CD14-positive monocyte (primary cell): ENCODE measurements at regions not wholly inside any gene's neighbourhood (a gene's known extent, or its start where the extent isn't known, plus 50 kb on each side); places are given as distances from the start of the nearest gene placed in this dataset.

Source experiments
- DNase-seq, 3 donors: peaks; one replicate each; pipeline ENCODE4 v3.0.0-alpha.2; 2011 to 2022
- H2AFZ ChIP-seq: 2 replicates; pipeline ENCODE4 v1.6.0; 2012; ENCODE audit warnings: mild to moderate bottlenecking, low read depth, low read length, inconsistent platforms; ENCODE audit not compliant: insufficient read depth, poor library complexity, severe bottlenecking
- H3K27ac ChIP-seq, 2 donors: 1 replicate in 1 of 2; 2 replicates in 1 of 2; pipeline ENCODE4 v1.5.1; 2012 to 2013; ENCODE audit warnings: low read length in 2 of 2, control low read depth in 1 of 2, inconsistent platforms in 1 of 2, low read depth in 1 of 2, mild to moderate bottlenecking in 1 of 2
- H3K27me3 ChIP-seq, 2 donors: one replicate each; pipeline versions ENCODE4 v1.6.0 to v1.6.1; 2011 to 2013; ENCODE audit warnings: low read length in 2 of 2; ENCODE audit not compliant: control insufficient read depth in 2 of 2, insufficient read depth in 2 of 2
- H3K36me3 ChIP-seq, 2 donors: replicated peaks in 1 of 2; 1 replicate in 1 of 2; 2 replicates in 1 of 2; pipeline versions ENCODE4 v1.5.1 to v1.6.1; 2012 to 2013; ENCODE audit warnings: low read length in 2 of 2, control low read depth in 1 of 2, inconsistent platforms in 1 of 2, mild to moderate bottlenecking in 1 of 2; ENCODE audit not compliant: insufficient read depth in 2 of 2, control insufficient read depth in 1 of 2
- H3K4me1 ChIP-seq, 2 donors: 1 replicate in 1 of 2; 2 replicates in 1 of 2; pipeline versions ENCODE4 v1.5.1 to v1.6.1; 2012 to 2013; ENCODE audit warnings: low read length in 2 of 2, control low read depth in 1 of 2, inconsistent platforms in 1 of 2, mild to moderate bottlenecking in 1 of 2, moderate library complexity in 1 of 2; ENCODE audit not compliant: insufficient read depth in 2 of 2, control insufficient read depth in 1 of 2
- H3K4me2 ChIP-seq: replicated peaks from 2 replicates; pipeline ENCODE3; 2012; ENCODE audit warnings: low read length, moderate library complexity, mild to moderate bottlenecking; ENCODE audit not compliant: poor library complexity, severe bottlenecking; ENCODE audit errors: extremely low read depth
- H3K4me3 ChIP-seq, 3 experiments: fragments of 200-600 bp in 1 of 3; sonication (generic) in 1 of 3; replicated peaks in 1 of 3; 1 replicate in 2 of 3; 2 replicates in 1 of 3; pipeline ENCODE4 v1.5.1; 2011 to 2013; ENCODE audit warnings: low read length in 3 of 3, mild to moderate bottlenecking in 3 of 3, control low read depth in 2 of 3, low read depth in 2 of 3, inconsistent platforms in 1 of 3, moderate library complexity in 1 of 3
- H3K79me2 ChIP-seq: 2 replicates; pipeline ENCODE4 v1.6.0; 2012; ENCODE audit warnings: mild to moderate bottlenecking, control low read depth, inconsistent platforms, low read length, moderate library complexity; ENCODE audit not compliant: insufficient read depth
- H3K9ac ChIP-seq: 2 replicates; pipeline ENCODE4 v1.6.0; 2017; ENCODE audit warnings: low read length, mild to moderate bottlenecking; ENCODE audit not compliant: insufficient read depth, poor library complexity, severe bottlenecking
- H3K9me3 ChIP-seq, 2 donors: replicated peaks in 1 of 2; 1 replicate in 1 of 2; 2 replicates in 1 of 2; pipeline versions ENCODE4 v1.5.1 to v1.6.1; 2012 to 2013; ENCODE audit warnings: low read length in 2 of 2, control low read depth in 1 of 2; ENCODE audit not compliant: control insufficient read depth in 1 of 2, insufficient read depth in 1 of 2
- H4K20me1 ChIP-seq: 2 replicates; pipeline ENCODE4 v1.6.0; 2012; ENCODE audit warnings: mild to moderate bottlenecking, low read length, control low read depth, moderate library complexity; ENCODE audit not compliant: insufficient read depth
- H3K27ac Mint-ChIP-seq, 7 donors: one replicate each; pipeline ENCODE4 v1.8.0; 2020; ENCODE audit warnings: mild to moderate bottlenecking in 7 of 7, mixed read lengths in 7 of 7, moderate library complexity in 6 of 7, inconsistent platforms in 2 of 7
- H3K27me3 Mint-ChIP-seq, 3 donors: one replicate each; pipeline ENCODE4 v1.8.0; 2021 to 2022; ENCODE audit warnings: low read depth in 3 of 3, mild to moderate bottlenecking in 3 of 3, mixed read lengths in 3 of 3, moderate library complexity in 3 of 3, inconsistent platforms in 1 of 3
- H3K36me3 Mint-ChIP-seq, 2 donors: one replicate each; pipeline ENCODE4 v1.8.0; 2020; ENCODE audit warnings: mixed read lengths in 2 of 2, inconsistent platforms in 1 of 2, mild to moderate bottlenecking in 1 of 2
- H3K4me1 Mint-ChIP-seq: one replicate; pipeline ENCODE4 v1.8.0; 2020; ENCODE audit warnings: mild to moderate bottlenecking, mixed read lengths
- H3K4me3 Mint-ChIP-seq, 2 donors: one replicate each; pipeline ENCODE4 v1.8.0; 2020; ENCODE audit warnings: mild to moderate bottlenecking in 2 of 2, mixed read lengths in 2 of 2, moderate library complexity in 1 of 2
- H3K9me3 Mint-ChIP-seq, 7 donors: one replicate each; pipeline ENCODE4 v1.8.0; 2020 to 2022; ENCODE audit warnings: mixed read lengths in 7 of 7, mild to moderate bottlenecking in 6 of 7, moderate library complexity in 6 of 7, inconsistent platforms in 2 of 7
- CTCF ChIP-seq: fragments of 200-600 bp; IDR thresholded peaks from one replicate; pipeline ENCODE4 v1.8.0; 2022; ENCODE audit warnings: antibody characterized with exemption, mild to moderate bottlenecking
- WGBS: methylation state at CpG from one replicate; pipeline ENCODE4 v1.1.5; 2013; ENCODE audit warnings: missing lambda C conversion rate; ENCODE audit not compliant: insufficient coverage; 5-methylcytosine and 5-hydroxymethylcytosine counted together
- intact Hi-C, 2 donors: fragments of 100-400 bp; cut with micrococcal nuclease; formaldehyde crosslinking; loops; one replicate each; pipeline versions ENCODE4 v1.15.0 to v1.15.1; 2023

DNA sequence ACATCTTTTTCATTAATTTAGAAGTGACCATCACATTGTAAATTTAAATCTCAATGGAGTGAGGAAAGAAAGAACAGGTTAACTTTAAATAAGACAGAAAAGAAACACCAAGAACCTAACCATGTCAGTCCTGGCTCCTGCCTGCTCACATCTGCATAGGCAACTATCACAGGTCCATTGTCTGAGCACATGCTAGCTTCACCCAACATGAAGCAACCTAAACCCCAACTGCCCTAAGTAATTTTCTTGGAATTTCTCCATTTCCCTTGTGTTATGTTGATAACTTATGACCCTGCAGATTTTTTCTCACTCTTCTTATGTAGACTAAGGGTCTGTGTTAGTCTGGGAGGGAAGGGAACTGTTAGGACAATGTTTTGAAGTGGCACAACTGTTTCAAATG is 2205.8 kb upstream of the ACO1 start:
- H3K79me2 ChIP-seq, result no peaks in the 10 kb centered on the region
- H3K27ac Mint-ChIP-seq, result no peak overlapping the region
- H3K27me3 Mint-ChIP-seq, result peaks cover 0 to 1% (median 0%) of the 10 kb centered on the region in 3 donors
- no peaks in the 10 kb centered on the region for H3K36me3 ChIP-seq
- no peak overlapping the region for H3K4me2 ChIP-seq
- H3K27ac ChIP-seq, result no peak overlapping the region
- no peaks in the 10 kb centered on the region for H3K4me1 Mint-ChIP-seq
- no peak overlapping the region for H3K9ac ChIP-seq
- H3K4me3 Mint-ChIP-seq, result no peak overlapping the region
- no peak overlapping the region for H2AFZ ChIP-seq
- H3K27me3 ChIP-seq, result no peaks in the 10 kb centered on the region
- H3K4me1 ChIP-seq, result no peaks in the 10 kb centered on the region
- H3K4me3 ChIP-seq, result no peak overlapping the region
- peaks cover 0 to 8% (median 0%) of the 10 kb centered on the region in 7 donors for H3K9me3 Mint-ChIP-seq
- intact Hi-C loops, result no loop called here
- H3K36me3 Mint-ChIP-seq, result no peaks in the 10 kb centered on the region
- no peaks in the 10 kb centered on the region for H4K20me1 ChIP-seq
- H3K9me3 ChIP-seq, result no peaks in the 10 kb centered on the region
- no peak for DNase-seq
- TF ChIP-seq CTCF, result no peak

DNA sequence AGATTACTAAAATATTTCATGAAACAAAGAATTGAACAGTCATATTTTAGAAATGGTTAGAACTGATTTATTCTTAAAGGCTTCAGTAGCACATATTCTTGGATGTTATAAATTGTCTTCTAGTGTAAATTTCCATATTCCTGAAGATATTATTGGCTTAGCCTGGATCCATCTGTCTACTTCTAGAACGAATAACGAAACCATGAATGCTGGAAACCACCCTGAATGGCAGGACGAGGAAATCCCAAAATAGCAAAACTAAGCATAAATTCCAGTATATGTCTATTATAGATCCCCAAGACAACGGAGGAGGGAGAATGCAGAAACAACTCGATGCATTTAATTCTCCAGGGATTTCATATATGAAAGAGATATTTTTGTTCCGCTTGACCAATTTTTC is 2191.0 kb upstream of the ACO1 start:
- no peaks in the 10 kb centered on the region for H3K27me3 ChIP-seq
- intact Hi-C loops, result loop anchor here in 1 of 2 donors (10.0 kb wide), 1 partner anchor 61 kb away; no protein-coding TSS in a partner anchor
- no peaks in the 10 kb centered on the region for H3K79me2 ChIP-seq
- TF ChIP-seq CTCF, result no peak
- no peak overlapping the region for H3K27ac Mint-ChIP-seq
- H3K4me3 Mint-ChIP-seq, result no peak overlapping the region
- no peaks in the 10 kb centered on the region for H4K20me1 ChIP-seq
- H3K27me3 Mint-ChIP-seq, result no peaks in the 10 kb centered on the region
- H3K4me1 ChIP-seq, result no peaks in the 10 kb centered on the region
- no peaks in the 10 kb centered on the region for H3K36me3 Mint-ChIP-seq
- no peaks in the 10 kb centered on the region for H3K36me3 ChIP-seq
- DNase-seq, result no peak
- peaks cover 7 to 10% of the 10 kb centered on the region in 2 donors for H3K9me3 ChIP-seq
- no peaks in the 10 kb centered on the region for H3K4me1 Mint-ChIP-seq
- no CpG with 5 or more reads among the region's 6 CpGs for WGBS
- H3K27ac ChIP-seq, result no peak overlapping the region
- no peak overlapping the region for H3K9ac ChIP-seq
- H2AFZ ChIP-seq, result no peak overlapping the region
- H3K4me3 ChIP-seq, result no peak overlapping the region
- no peak overlapping the region for H3K4me2 ChIP-seq
- peaks cover 0 to 12% (median 7%) of the 10 kb centered on the region in 7 donors for H3K9me3 Mint-ChIP-seq
